Putamen (tissue), 1 donor: ENCODE measurements at regions not wholly inside any gene's neighbourhood (a gene's known extent, or its start where the extent isn't known, plus 50 kb on each side); places are given as distances from the start of the nearest gene placed in this dataset.
"Not testable (repeated sequence)": the region's sequence is repeated elsewhere in the genome, so short reads cannot be mapped to it uniquely, and the experiment has no call there.

Experiments used
- DNase-seq: peaks from one replicate; pipeline ENCODE4 v3.0.0-alpha.2; 2016; ENCODE audit warnings: low spot score

GRCh38 chr4:123217664-123218063 is 178.9 kb upstream of the SPRY1 start:
- DNase-seq: no peak

- DNase-seq: no peak
These were observed 177.6 kb upstream of the SPRY1 start for GRCh38 chr4:123218981-123219380.

- no peak for DNase-seq
These were observed 167.3 kb upstream of the SPRY1 start for GRCh38 chr4:123229286-123229685.

- DNase-seq: no peak
These were observed 166.5 kb upstream of the SPRY1 start for GRCh38 chr4:123230061-123230460.

GRCh38 chr4:123232439-123232838 is 164.2 kb upstream of the SPRY1 start:
- no peak for DNase-seq

GRCh38 chr4:123233136-123233768 is 163.3 kb upstream of the SPRY1 start:
- DNase-seq: no peak

GRCh38 chr4:123234955-123235354 is 161.6 kb upstream of the SPRY1 start:
- DNase-seq: no peak

GRCh38 chr4:123235431-123235830 is 161.2 kb upstream of the SPRY1 start:
- DNase-seq: no peak

- DNase-seq: no peak
These were observed 160.0 kb upstream of the SPRY1 start for GRCh38 chr4:123236606-123237005.

- not testable (repeated sequence) for DNase-seq
These were observed 156.3 kb upstream of the SPRY1 start for GRCh38 chr4:123240286-123240685.

- DNase-seq: not testable (repeated sequence)
These were observed 153.4 kb upstream of the SPRY1 start for GRCh38 chr4:123243220-123243619.

- DNase-seq: no peak
These were observed 152.5 kb upstream of the SPRY1 start for GRCh38 chr4:123244137-123244536.

GRCh38 chr4:123246085-123246484 is 150.5 kb upstream of the SPRY1 start:
- no peak for DNase-seq

- peak; percentile 50 for DNase-seq
These were observed 148.4 kb upstream of the SPRY1 start for GRCh38 chr4:123248085-123248659.

- no peak for DNase-seq
These were observed 146.8 kb upstream of the SPRY1 start for GRCh38 chr4:123249821-123250220.

- DNase-seq: no peak
These were observed 145.8 kb upstream of the SPRY1 start for GRCh38 chr4:123250843-123251242.

GRCh38 chr4:123255971-123256370 is 140.6 kb upstream of the SPRY1 start:
- no peak for DNase-seq

- no peak for DNase-seq
These were observed 139.7 kb upstream of the SPRY1 start for GRCh38 chr4:123256901-123257300.

GRCh38 chr4:123257591-123257990 is 139.0 kb upstream of the SPRY1 start:
- no peak for DNase-seq

- DNase-seq: no peak
These were observed 136.6 kb upstream of the SPRY1 start for GRCh38 chr4:123259676-123260646.

GRCh38 chr4:123260653-123261052 is 135.9 kb upstream of the SPRY1 start:
- DNase-seq: no peak

GRCh38 chr4:123262080-123262479 is 134.5 kb upstream of the SPRY1 start:
- DNase-seq: no peak

- DNase-seq: no peak
These were observed 131.2 kb upstream of the SPRY1 start for GRCh38 chr4:123265443-123265842.
